Neural cell (in vitro differentiated cells): ENCODE measurements at regions not wholly inside any gene's neighbourhood (a gene's known extent, or its start where the extent isn't known, plus 50 kb on each side); places are given as distances from the start of the nearest gene placed in this dataset.

ENCODE experiments used
- H2AFZ ChIP-seq: fragments of 200-600, 300-800 bp; sonication (generic), shearing (Covaris generic); 2 replicates; pipeline ENCODE4 v1.6.0; 2014; ENCODE audit warnings: low read depth, mild to moderate bottlenecking, antibody characterized with exemption, low read length, moderate library complexity
- H3F3A ChIP-seq: fragments of 200-600 bp; shearing (Covaris generic); 2 replicates; pipeline ENCODE4 v1.6.1; 2016; ENCODE audit warnings: mild to moderate bottlenecking, moderate library complexity, mixed read lengths, antibody characterized with exemption, low read length; ENCODE audit not compliant: insufficient read depth, poor library complexity, severe bottlenecking
- H3K27ac ChIP-seq: fragments of 200-600, 300-800 bp; sonication (generic), shearing (Covaris generic); 2 replicates; pipeline ENCODE4 v1.5.1; 2014; ENCODE audit warnings: mild to moderate bottlenecking, low read length, moderate library complexity
- H3K27me3 ChIP-seq: fragments of 300-800, 200-600 bp; sonication (generic), shearing (Covaris generic); 2 replicates; pipeline ENCODE4 v1.6.0; 2014; ENCODE audit warnings: mild to moderate bottlenecking, low read depth, low read length, moderate library complexity; ENCODE audit not compliant: insufficient read depth
- H3K36me3 ChIP-seq: fragments of 300-800, 200-600 bp; sonication (generic), shearing (Covaris generic); 2 replicates; pipeline ENCODE4 v1.5.1; 2014; ENCODE audit warnings: mild to moderate bottlenecking, antibody characterized with exemption, low read length, moderate library complexity; ENCODE audit not compliant: insufficient read depth
- H3K4me2 ChIP-seq: fragments of 300-800, 200-600 bp; sonication (generic), shearing (Covaris generic); 2 replicates; pipeline ENCODE4 v1.6.0; 2014; ENCODE audit warnings: mild to moderate bottlenecking, low read length
- H3K4me3 ChIP-seq: fragments of 300-800, 200-600 bp; sonication (generic), shearing (Covaris generic); 2 replicates; pipeline ENCODE4 v1.5.1; 2014; ENCODE audit warnings: mild to moderate bottlenecking, low read length, moderate library complexity
- H3K79me2 ChIP-seq: fragments of 200-600 bp; shearing (Covaris generic); replicated peaks from 2 replicates; pipeline ENCODE4 v1.6.0; 2014; ENCODE audit warnings: mild to moderate bottlenecking, low read length, moderate library complexity; ENCODE audit not compliant: insufficient read depth
- H3K9ac ChIP-seq: fragments of 300-800, 200-600 bp; sonication (generic), shearing (Covaris generic); 2 replicates; pipeline ENCODE4 v1.6.1; 2016; ENCODE audit warnings: mild to moderate bottlenecking, low read length, mixed read lengths
- H3K9me2 ChIP-seq: fragments of 200-600 bp; shearing (Covaris generic); 2 replicates; pipeline ENCODE4 v1.6.1; 2016; ENCODE audit warnings: mild to moderate bottlenecking, low read length, mixed read lengths; ENCODE audit not compliant: insufficient read depth
- H3K9me3 ChIP-seq: fragments of 200-600, 300-800 bp; sonication (generic), shearing (Covaris generic); 2 replicates; pipeline ENCODE4 v1.6.1; 2016; ENCODE audit warnings: mild to moderate bottlenecking, mixed run types, low read length, moderate library complexity, mixed read lengths
- H4K20me1 ChIP-seq: fragments of 200-600 bp; shearing (Covaris generic); 2 replicates; pipeline ENCODE4 v1.6.1; 2016; ENCODE audit warnings: mild to moderate bottlenecking, mixed run types; ENCODE audit not compliant: insufficient read depth
- EP300 ChIP-seq: fragments of 450-650 bp; conservative IDR thresholded peaks from 2 replicates; pipeline ENCODE4 v1.6.1; 2014; ENCODE audit warnings: antibody characterized with exemption, mild to moderate bottlenecking, moderate library complexity; ENCODE audit not compliant: poor library complexity, severe bottlenecking
- EZH2 ChIP-seq: fragments of 200-600, 300-800 bp; shearing (Covaris generic), sonication (generic); IDR thresholded peaks from 2 replicates; pipeline ENCODE4 v1.6.1; 2014; ENCODE audit warnings: antibody characterized with exemption, low read length, borderline replicate concordance, mild to moderate bottlenecking; ENCODE audit not compliant: insufficient read depth, poor library complexity, severe bottlenecking
- MXI1 ChIP-seq: fragments of 450-650 bp; conservative IDR thresholded peaks from 2 replicates; pipeline ENCODE4 v1.6.1; 2014; ENCODE audit warnings: antibody characterized with exemption, mild to moderate bottlenecking; ENCODE audit not compliant: poor library complexity, severe bottlenecking
- POLR2AphosphoS5 ChIP-seq: IDR thresholded peaks from 2 replicates; pipeline ENCODE4 v1.6.1; 2012
- RAD21 ChIP-seq: fragments of 450-650 bp; conservative IDR thresholded peaks from 2 replicates; pipeline ENCODE4 v1.6.1; 2014; ENCODE audit warnings: antibody characterized with exemption, mild to moderate bottlenecking, moderate library complexity
- SMC3 ChIP-seq: fragments of 450-650 bp; conservative IDR thresholded peaks from 2 replicates; pipeline ENCODE4 v1.6.1; 2014; ENCODE audit warnings: antibody characterized with exemption, mild to moderate bottlenecking, moderate library complexity; ENCODE audit not compliant: poor library complexity
- TAF1 ChIP-seq: IDR thresholded peaks from 2 replicates; pipeline ENCODE4 v1.6.1; 2012; ENCODE audit warnings: low read depth
- TF ChIP-seq, protein P1 (sequence below): fragments of 450-650 bp; IDR thresholded peaks from 2 replicates; pipeline ENCODE4 v1.5.1; 2014; ENCODE audit warnings: antibody characterized with exemption, mild to moderate bottlenecking, moderate library complexity; ENCODE audit not compliant: poor library complexity, severe bottlenecking
- TF ChIP-seq, protein P2 (sequence below): IDR thresholded peaks from 2 replicates; pipeline ENCODE4 v1.6.1; 2012; ENCODE audit warnings: borderline replicate concordance

DNA sequence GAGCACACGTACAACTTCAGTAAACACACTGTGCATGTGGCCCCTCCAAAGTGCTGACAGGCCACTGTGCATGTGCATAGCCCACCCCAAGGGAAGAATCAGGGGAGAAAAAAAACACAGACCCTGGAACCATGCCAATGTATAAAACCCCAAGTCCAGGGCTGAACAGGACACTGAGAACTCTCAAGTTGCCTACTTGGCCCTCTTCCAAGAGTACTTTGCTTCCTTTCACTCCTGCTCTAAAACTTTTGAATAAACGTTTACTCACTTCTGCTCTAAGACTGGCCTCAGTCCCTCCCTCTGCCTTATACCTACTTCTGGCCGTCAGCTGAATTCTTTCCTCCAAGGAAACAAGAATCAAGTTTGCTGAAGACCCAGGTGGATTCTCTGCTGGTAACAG lies 77.7 kb upstream of the NFIB start:
- H2AFZ ChIP-seq, result no peak overlapping the region
- no peak for TF ChIP-seq TAF1
- TF ChIP-seq MXI1, result no peak
- no peak for TF ChIP-seq EP300
- TF ChIP-seq, protein P1, sequence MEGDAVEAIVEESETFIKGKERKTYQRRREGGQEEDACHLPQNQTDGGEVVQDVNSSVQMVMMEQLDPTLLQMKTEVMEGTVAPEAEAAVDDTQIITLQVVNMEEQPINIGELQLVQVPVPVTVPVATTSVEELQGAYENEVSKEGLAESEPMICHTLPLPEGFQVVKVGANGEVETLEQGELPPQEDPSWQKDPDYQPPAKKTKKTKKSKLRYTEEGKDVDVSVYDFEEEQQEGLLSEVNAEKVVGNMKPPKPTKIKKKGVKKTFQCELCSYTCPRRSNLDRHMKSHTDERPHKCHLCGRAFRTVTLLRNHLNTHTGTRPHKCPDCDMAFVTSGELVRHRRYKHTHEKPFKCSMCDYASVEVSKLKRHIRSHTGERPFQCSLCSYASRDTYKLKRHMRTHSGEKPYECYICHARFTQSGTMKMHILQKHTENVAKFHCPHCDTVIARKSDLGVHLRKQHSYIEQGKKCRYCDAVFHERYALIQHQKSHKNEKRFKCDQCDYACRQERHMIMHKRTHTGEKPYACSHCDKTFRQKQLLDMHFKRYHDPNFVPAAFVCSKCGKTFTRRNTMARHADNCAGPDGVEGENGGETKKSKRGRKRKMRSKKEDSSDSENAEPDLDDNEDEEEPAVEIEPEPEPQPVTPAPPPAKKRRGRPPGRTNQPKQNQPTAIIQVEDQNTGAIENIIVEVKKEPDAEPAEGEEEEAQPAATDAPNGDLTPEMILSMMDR, result no peak
- TF ChIP-seq RAD21, result no peak
- TF ChIP-seq SMC3, result no peak
- TF ChIP-seq, protein P2, sequence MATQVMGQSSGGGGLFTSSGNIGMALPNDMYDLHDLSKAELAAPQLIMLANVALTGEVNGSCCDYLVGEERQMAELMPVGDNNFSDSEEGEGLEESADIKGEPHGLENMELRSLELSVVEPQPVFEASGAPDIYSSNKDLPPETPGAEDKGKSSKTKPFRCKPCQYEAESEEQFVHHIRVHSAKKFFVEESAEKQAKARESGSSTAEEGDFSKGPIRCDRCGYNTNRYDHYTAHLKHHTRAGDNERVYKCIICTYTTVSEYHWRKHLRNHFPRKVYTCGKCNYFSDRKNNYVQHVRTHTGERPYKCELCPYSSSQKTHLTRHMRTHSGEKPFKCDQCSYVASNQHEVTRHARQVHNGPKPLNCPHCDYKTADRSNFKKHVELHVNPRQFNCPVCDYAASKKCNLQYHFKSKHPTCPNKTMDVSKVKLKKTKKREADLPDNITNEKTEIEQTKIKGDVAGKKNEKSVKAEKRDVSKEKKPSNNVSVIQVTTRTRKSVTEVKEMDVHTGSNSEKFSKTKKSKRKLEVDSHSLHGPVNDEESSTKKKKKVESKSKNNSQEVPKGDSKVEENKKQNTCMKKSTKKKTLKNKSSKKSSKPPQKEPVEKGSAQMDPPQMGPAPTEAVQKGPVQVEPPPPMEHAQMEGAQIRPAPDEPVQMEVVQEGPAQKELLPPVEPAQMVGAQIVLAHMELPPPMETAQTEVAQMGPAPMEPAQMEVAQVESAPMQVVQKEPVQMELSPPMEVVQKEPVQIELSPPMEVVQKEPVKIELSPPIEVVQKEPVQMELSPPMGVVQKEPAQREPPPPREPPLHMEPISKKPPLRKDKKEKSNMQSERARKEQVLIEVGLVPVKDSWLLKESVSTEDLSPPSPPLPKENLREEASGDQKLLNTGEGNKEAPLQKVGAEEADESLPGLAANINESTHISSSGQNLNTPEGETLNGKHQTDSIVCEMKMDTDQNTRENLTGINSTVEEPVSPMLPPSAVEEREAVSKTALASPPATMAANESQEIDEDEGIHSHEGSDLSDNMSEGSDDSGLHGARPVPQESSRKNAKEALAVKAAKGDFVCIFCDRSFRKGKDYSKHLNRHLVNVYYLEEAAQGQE, result no peak
- TF ChIP-seq POLR2AphosphoS5, result no peak
- TF ChIP-seq EZH2, result no peak
- no peak overlapping the region for H3K27ac ChIP-seq
- no peaks in the 10 kb centered on the region for H3K36me3 ChIP-seq
- H3K27me3 ChIP-seq, result no peaks in the 10 kb centered on the region
- no peaks in the 10 kb centered on the region for H3K79me2 ChIP-seq
- H4K20me1 ChIP-seq, result no peaks in the 10 kb centered on the region
- H3K4me3 ChIP-seq, result no peak overlapping the region
- H3K9ac ChIP-seq, result no peak overlapping the region
- H3K9me3 ChIP-seq, result no peaks in the 10 kb centered on the region
- no peaks in the 10 kb centered on the region for H3K9me2 ChIP-seq
- no peaks in the 10 kb centered on the region for H3F3A ChIP-seq
- no peak overlapping the region for H3K4me2 ChIP-seq

DNA sequence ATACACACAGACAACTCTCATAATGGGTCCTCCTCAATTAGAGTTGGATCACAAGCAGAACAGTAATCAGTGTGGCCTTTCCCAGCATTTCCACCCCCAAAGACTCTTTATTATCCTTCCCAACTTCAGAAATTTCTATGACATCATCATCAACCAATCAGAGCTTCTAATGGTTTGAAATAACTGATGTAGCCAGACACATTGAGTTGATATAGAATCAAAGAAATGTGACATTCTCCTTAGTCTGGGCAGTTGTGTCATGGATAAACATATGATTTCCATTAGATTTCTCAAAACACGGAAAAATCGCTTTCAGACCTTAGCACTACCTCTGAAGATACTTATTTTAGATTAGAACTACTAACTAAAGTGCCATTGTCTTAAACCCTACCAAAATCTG lies 75.7 kb upstream of the NFIB start:
- no peaks in the 10 kb centered on the region for H3K9me2 ChIP-seq
- no peaks in the 10 kb centered on the region for H3K9me3 ChIP-seq
- H3K4me3 ChIP-seq, result no peak overlapping the region
- no peak overlapping the region for H3K4me2 ChIP-seq
- H3K27ac ChIP-seq, result no peak overlapping the region
- no peaks in the 10 kb centered on the region for H3K36me3 ChIP-seq
- H2AFZ ChIP-seq, result no peak overlapping the region
- H3K79me2 ChIP-seq, result no peaks in the 10 kb centered on the region
- no peaks in the 10 kb centered on the region for H4K20me1 ChIP-seq
- H3K9ac ChIP-seq, result no peak overlapping the region
- H3K27me3 ChIP-seq, result no peaks in the 10 kb centered on the region
- H3F3A ChIP-seq, result no peaks in the 10 kb centered on the region
- TF ChIP-seq MXI1 (no peak), TAF1 (no peak), RAD21 (no peak), EP300 (no peak), EZH2 (no peak), POLR2AphosphoS5 (no peak), SMC3 (no peak)
- TF ChIP-seq, protein P1, result no peak
- TF ChIP-seq, protein P2, result no peak
